Stomach (tissue), 8 donors: ENCODE measurements at regions not wholly inside any gene's neighbourhood (a gene's known extent, or its start where the extent isn't known, plus 50 kb on each side); places are given as distances from the start of the nearest gene placed in this dataset.

Source experiments
- DNase-seq, 2 donors: peaks; one replicate each; pipeline versions ENCODE4 v3.0.0 to v3.0.0-alpha.2; 2013 to 2019
- H3K27ac ChIP-seq, 5 donors: fragments of 200-600 bp in 4 of 5; sonication (generic) in 4 of 5; one replicate each; pipeline ENCODE4 v1.5.1; 2013 to 2019; ENCODE audit warnings: mild to moderate bottlenecking in 1 of 5, moderate library complexity in 1 of 5
- H3K27me3 ChIP-seq, 3 donors: fragments of 200-600 bp; sonication (generic); one replicate each; pipeline ENCODE4 v1.5.1; 2017 to 2019; ENCODE audit warnings: mixed run types in 1 of 3
- H3K36me3 ChIP-seq, 4 donors: fragments of 200-600 bp; sonication (generic); 1 replicate in 3 of 4; 2 replicates in 1 of 4; pipeline ENCODE4 v1.5.1; 2016 to 2019
- H3K4me1 ChIP-seq, 4 donors: fragments of 200-600 bp; sonication (generic); one replicate each; pipeline ENCODE4 v1.5.1; 2016 to 2019
- H3K4me3 ChIP-seq, 4 donors: fragments of 200-600 bp; sonication (generic) in 3 of 4; one replicate each; pipeline ENCODE4 v1.5.1; 2016 to 2019; ENCODE audit warnings: mild to moderate bottlenecking in 1 of 4
- H3K9me3 ChIP-seq, 4 donors: fragments of 200-600 bp; sonication (generic); one replicate each; pipeline ENCODE4 v1.5.1; 2016 to 2019
- EP300 ChIP-seq: sonication (generic); formaldehyde crosslinking; IDR thresholded peaks from one replicate; pipeline ENCODE4 v1.6.1; 2017; ENCODE audit warnings: antibody characterized with exemption
- POLR2A ChIP-seq, 4 donors: fragments of 450-650 bp; IDR thresholded peaks; one replicate each; pipeline ENCODE4 v1.6.1; 2016; ENCODE audit warnings: antibody characterized with exemption in 4 of 4, control low read depth in 2 of 4, mild to moderate bottlenecking in 1 of 4, moderate library complexity in 1 of 4
- POLR2AphosphoS5 ChIP-seq, 3 donors: sonication (generic); formaldehyde crosslinking; IDR thresholded peaks; one replicate each; pipeline ENCODE4 v1.6.1; 2016; ENCODE audit warnings: antibody characterized with exemption in 3 of 3
- WGBS, 5 donors: extraction: QIAGEN DNeasy Blood & Tissue Kit in 3 of 5; methylation state at CpG; one replicate each; pipeline versions ENCODE4 v1.1.5 to v1.1.7; 2013 to 2018; 5-methylcytosine and 5-hydroxymethylcytosine counted together
- intact Hi-C: fragments of 100-400 bp; cut with DNase I; formaldehyde crosslinking; loops from one replicate; pipeline ENCODE4 v1.15.1; 2023; ENCODE audit warnings: low total_unique reads
- TF ChIP-seq, protein P1 (sequence below), 7 experiments: fragments of 450-650 bp in 4 of 7; fragments of 200-600 bp in 3 of 7; sonication (generic) in 3 of 7; IDR thresholded peaks; one replicate each; pipeline ENCODE4 v1.5.1; 2016 to 2019; ENCODE audit warnings: antibody characterized with exemption in 7 of 7, control low read depth in 2 of 7, mild to moderate bottlenecking in 1 of 7
- donor health status: healthy with polysubstance abuse.
- donor health status: Bipolar disorder and iron deficiency.
- donor health status: healthy.

DNA sequence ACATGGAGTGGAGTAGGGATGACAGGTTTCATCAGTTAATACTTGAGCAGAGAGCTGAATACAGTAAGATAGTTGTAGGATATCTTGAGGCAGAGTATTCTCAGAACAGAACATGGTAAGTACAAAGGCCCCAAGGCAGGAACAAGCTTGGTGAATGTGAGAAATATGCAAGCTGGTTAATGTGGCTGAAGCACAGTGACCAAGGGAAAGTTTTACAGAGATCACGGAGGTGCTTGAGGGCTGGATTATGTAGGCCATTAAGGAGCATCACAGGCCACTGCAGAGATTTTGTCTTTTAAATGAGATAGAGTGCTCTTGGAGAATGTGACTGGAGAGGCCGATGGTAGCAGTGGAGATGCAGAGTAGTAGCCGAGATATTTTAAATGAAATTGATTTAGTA lies 54.0 kb upstream of the BOLA1 start:
- Histone ChIP-seq H3K4me1 (peaks cover 38 to 67% (median 47%) of the 10 kb centered on the region in 4 donors), H3K27ac (peak overlapping the region in 3 of 5 donors; percentile 88 to 91 (median 88)), H3K27me3 (no peaks in the 10 kb centered on the region), H3K36me3 (peaks cover 0 to 4% (median 0%) of the 10 kb centered on the region in 4 donors), H3K9me3 (no peaks in the 10 kb centered on the region), H3K4me3 (peak overlapping the region in 1 of 4 donors; percentile 3)
- intact Hi-C loops = no loop called here
- 59 to 73% (median 63%) methylated on average over 3 of the region's 3 CpGs for WGBS, 5 donors
- DNase-seq = peak in 1 of 2 donors; percentile 23
- no peak for TF ChIP-seq EP300
- no peak for TF ChIP-seq POLR2AphosphoS5 (IDR thresholded peaks at IDR 0.05)
- TF ChIP-seq, protein P1, sequence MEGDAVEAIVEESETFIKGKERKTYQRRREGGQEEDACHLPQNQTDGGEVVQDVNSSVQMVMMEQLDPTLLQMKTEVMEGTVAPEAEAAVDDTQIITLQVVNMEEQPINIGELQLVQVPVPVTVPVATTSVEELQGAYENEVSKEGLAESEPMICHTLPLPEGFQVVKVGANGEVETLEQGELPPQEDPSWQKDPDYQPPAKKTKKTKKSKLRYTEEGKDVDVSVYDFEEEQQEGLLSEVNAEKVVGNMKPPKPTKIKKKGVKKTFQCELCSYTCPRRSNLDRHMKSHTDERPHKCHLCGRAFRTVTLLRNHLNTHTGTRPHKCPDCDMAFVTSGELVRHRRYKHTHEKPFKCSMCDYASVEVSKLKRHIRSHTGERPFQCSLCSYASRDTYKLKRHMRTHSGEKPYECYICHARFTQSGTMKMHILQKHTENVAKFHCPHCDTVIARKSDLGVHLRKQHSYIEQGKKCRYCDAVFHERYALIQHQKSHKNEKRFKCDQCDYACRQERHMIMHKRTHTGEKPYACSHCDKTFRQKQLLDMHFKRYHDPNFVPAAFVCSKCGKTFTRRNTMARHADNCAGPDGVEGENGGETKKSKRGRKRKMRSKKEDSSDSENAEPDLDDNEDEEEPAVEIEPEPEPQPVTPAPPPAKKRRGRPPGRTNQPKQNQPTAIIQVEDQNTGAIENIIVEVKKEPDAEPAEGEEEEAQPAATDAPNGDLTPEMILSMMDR (IDR thresholded peaks at IDR 0.05) = no peak
- no peak for TF ChIP-seq POLR2A (IDR thresholded peaks at IDR 0.05)

DNA sequence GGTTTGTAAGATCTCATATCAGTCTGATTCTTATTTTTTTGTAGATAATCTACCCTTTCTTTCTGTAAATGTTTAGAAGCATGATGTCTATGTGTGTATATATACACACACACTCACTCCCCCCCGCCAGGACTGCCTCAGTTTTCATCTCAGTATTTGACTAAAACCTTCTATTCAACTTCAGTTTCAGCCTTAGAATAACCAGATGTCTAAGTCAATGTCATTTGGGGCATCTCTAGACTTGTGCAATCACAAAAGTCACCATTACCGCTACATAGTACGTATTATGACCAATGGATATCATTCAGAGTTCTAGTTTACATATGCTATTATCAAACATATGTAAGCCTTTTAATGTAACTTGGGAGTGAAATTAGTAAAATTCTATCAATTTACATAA lies 53.3 kb upstream of the BOLA1 start:
- Histone ChIP-seq H3K9me3 (no peaks in the 10 kb centered on the region), H3K4me1 (peaks cover 38 to 67% (median 47%) of the 10 kb centered on the region in 4 donors), H3K36me3 (peaks cover 0 to 4% (median 0%) of the 10 kb centered on the region in 4 donors), H3K4me3 (peak overlapping the region in 1 of 4 donors; percentile 3), H3K27me3 (no peaks in the 10 kb centered on the region), H3K27ac (peak overlapping the region in 2 of 5 donors; percentile 88)
- TF ChIP-seq EP300 (no peak), POLR2AphosphoS5 (IDR thresholded peaks at IDR 0.05) (no peak), POLR2A (IDR thresholded peaks at IDR 0.05) (no peak)
- TF ChIP-seq, protein P1 (IDR thresholded peaks at IDR 0.05) = no peak
- 80 to 91% (median 83%) methylated on average over 3 of the region's 3 CpGs for WGBS, 5 donors
- peak in 1 of 2 donors; percentile 5 for DNase-seq
- intact Hi-C loops = no loop called here

DNA sequence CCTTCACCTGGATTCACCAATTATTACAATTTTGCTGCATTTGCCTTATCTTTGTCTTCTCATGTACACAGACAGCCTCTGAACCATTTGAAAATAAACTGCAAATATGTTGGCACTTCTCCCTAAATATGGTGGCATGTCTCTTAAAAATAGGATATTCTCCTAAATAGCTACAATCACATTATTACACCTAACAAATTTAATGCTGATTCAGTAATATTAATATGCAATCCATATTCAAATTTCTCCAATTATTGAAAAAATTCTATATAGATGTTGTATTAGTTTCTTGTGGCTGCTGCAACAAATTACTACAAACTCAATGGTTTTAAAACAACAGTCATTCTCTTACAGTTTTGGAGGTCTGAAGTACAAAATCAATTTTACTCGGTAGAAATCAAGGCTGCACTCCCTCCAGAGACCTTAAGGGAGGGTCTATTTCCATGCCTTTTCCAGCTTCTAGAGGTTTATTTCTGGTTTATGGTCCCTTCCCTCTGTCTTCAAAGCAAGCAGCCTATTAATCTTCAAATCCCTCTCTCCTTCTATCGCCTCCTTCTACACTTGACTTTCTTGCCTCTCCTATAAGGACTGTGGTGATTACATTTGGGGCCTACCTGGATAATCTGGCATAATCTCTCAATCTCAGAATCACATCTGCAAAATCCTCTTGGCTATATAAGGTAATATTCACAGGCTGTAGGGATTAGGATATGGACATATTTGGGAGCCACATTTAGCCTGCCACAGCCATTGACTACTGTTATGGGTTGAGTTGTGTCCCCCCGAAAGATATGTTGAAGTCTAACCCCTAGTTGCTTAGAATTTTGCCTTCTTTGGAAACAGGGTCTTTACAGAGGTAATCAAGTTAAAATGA lies 52.5 kb upstream of the BOLA1 start:
- 79 to 96% (median 90%) methylated on average over 3 of the region's 3 CpGs for WGBS, 5 donors
- Histone ChIP-seq H3K36me3 (peaks cover 0 to 4% (median 0%) of the 10 kb centered on the region in 4 donors), H3K4me3 (no peak overlapping the region), H3K27me3 (no peaks in the 10 kb centered on the region), H3K9me3 (no peaks in the 10 kb centered on the region), H3K27ac (peak overlapping the region in 1 of 5 donors; percentile 10), H3K4me1 (peaks cover 38 to 67% (median 47%) of the 10 kb centered on the region in 4 donors)
- no peak for DNase-seq
- intact Hi-C loops = no loop called here
- TF ChIP-seq, protein P1 (IDR thresholded peaks at IDR 0.05) = no peak
- TF ChIP-seq EP300 (no peak), POLR2AphosphoS5 (IDR thresholded peaks at IDR 0.05) (no peak), POLR2A (IDR thresholded peaks at IDR 0.05) (no peak)

DNA sequence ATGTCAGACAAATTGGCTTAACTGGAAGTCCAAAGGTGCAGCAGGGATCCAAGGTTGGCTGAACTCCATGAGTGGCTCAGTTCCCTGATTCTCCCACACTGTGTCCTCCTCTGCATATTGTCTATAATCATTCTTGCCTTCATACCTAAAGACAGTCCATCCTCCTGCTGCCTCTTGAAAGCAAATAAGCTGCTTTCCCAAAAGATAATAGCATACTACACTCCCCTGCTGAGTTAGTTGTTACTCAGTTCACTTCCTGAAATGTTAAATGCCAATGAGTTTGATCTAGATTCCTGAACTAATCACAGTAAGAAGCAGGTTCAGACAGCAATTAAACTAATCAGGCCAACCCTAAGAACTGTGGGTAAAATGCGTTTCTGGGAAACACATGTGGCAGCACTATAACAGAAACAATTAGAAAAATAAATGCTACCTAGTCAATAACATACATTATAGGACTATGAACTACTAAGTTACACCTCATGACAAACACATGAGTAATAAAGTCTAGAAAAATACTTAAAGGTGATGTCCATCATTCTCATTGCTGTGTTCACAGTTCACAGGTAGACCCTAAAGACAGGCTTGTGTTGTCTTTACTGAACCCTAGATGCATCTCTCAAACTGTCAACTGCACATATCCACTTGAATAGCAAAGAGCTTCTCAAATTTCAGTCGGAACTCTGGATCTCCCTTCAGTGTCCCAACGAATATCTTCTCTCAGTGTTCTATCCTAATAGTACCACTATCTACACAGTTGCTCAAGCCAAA lies 50.8 kb upstream of the BOLA1 start:
- TF ChIP-seq EP300 = no peak
- TF ChIP-seq, protein P1 (IDR thresholded peaks at IDR 0.05) = no peak
- no peak for TF ChIP-seq POLR2A (IDR thresholded peaks at IDR 0.05)
- TF ChIP-seq POLR2AphosphoS5 (IDR thresholded peaks at IDR 0.05) = no peak
- Histone ChIP-seq H3K36me3 (peaks cover 0 to 4% (median 0%) of the 10 kb centered on the region in 4 donors), H3K4me1 (peaks cover 38 to 65% (median 45%) of the 10 kb centered on the region in 4 donors), H3K9me3 (no peaks in the 10 kb centered on the region), H3K27me3 (no peaks in the 10 kb centered on the region), H3K27ac (peak overlapping the region in 4 of 5 donors; percentile 10 to 88 (median 72)), H3K4me3 (peak overlapping the region in 1 of 4 donors; percentile 48)
- intact Hi-C loops = no loop called here
- WGBS, 5 donors = 16 to 22% (median 19%) methylated on average over 3 of the region's 3 CpGs
- peak in 1 of 2 donors; percentile 30 for DNase-seq
